ENCODE measurements at regions not wholly inside any gene's neighbourhood (a gene's known extent, or its start where the extent isn't known, plus 50 kb on each side); places are given as distances from the start of the nearest gene placed in this dataset.

DNA sequence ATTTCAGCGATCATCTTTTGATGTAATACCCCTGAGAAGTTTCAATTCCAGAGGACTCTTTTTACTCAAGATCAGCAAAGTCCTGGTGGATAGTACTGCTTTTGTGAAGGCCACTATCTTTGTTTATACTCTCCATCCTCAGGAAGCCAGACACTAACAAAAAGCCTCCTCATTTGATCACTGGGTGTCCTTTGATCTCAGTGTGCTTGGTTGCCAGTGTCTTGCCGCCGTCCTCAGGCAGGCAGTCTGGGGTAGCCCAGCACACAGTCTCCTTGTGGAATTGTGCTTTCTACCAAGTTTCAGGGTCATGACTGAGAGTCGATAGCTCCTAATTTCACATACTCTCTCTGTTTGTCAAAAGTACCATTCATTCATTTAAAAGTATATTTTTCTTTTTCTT lies 762.2 kb downstream of the EFNB2 start:
- Histone ChIP-seq H3K36me3 (no peaks in the 10 kb centered on the region), H3K27ac (no peak overlapping the region), H3K4me3 (ENCODE audit: low read depth, low read length) (no peak overlapping the region), H3K9me3 (ENCODE audit: severe bottlenecking) (no peaks in the 10 kb centered on the region), H3K27me3 (ENCODE audit: insufficient read depth, low read depth, severe bottlenecking) (no peaks in the 10 kb centered on the region)
- TF ChIP-seq, protein P1, sequence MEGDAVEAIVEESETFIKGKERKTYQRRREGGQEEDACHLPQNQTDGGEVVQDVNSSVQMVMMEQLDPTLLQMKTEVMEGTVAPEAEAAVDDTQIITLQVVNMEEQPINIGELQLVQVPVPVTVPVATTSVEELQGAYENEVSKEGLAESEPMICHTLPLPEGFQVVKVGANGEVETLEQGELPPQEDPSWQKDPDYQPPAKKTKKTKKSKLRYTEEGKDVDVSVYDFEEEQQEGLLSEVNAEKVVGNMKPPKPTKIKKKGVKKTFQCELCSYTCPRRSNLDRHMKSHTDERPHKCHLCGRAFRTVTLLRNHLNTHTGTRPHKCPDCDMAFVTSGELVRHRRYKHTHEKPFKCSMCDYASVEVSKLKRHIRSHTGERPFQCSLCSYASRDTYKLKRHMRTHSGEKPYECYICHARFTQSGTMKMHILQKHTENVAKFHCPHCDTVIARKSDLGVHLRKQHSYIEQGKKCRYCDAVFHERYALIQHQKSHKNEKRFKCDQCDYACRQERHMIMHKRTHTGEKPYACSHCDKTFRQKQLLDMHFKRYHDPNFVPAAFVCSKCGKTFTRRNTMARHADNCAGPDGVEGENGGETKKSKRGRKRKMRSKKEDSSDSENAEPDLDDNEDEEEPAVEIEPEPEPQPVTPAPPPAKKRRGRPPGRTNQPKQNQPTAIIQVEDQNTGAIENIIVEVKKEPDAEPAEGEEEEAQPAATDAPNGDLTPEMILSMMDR (IDR thresholded peaks at IDR 0.05; ENCODE audit: low read depth, low read length): no peak
- DNase-seq: no peak

DNA sequence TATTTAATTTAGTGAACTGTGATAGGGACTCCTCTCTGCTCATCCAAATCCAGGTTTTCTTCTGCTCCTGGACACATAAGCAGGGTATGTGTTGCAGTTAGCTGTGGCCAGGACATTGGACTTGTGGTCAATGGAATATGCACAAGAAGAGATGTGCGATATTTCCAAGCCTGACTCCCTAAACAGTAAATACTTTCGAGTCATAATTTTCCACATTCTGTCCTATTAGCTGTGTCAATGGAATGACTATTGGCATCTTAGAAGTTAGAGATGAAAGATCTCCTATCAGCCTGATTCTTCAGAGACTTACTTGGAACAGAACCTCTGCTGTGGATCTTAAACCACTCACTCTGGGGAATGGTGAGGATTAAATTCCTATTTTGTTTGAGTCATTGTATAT lies 771.0 kb downstream of the EFNB2 start:
- no peaks in the 10 kb centered on the region for H3K36me3 ChIP-seq
- no peak overlapping the region for H3K4me3 ChIP-seq (ENCODE audit: low read depth, low read length)
- H3K27ac ChIP-seq: no peak overlapping the region
- no peaks in the 10 kb centered on the region for H3K9me3 ChIP-seq (ENCODE audit: severe bottlenecking)
- no peaks in the 10 kb centered on the region for H3K27me3 ChIP-seq (ENCODE audit: insufficient read depth, low read depth, severe bottlenecking)
- no peak for DNase-seq
- TF ChIP-seq, protein P1 (IDR thresholded peaks at IDR 0.05; ENCODE audit: low read depth, low read length): no peak

DNA sequence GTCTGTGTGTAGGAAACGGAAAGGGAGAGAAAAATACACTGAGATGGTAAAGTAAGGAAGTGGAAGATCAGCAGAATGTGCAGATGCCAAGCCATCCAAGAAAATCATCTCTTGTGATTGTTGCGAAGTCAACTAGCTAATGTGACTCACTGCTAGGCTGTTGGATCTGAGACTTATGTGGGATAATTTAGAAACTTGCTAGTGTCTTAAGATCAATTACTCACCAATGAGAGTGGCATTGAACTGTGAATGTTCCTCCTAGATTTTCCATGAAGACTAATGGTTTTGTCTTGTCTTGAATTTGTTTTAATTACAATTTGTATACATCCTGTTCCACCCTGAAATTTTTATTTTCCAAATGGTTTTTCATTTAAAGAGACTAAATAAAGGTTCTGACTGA lies 771.6 kb downstream of the EFNB2 start:
- H3K27me3 ChIP-seq (ENCODE audit: insufficient read depth, low read depth, severe bottlenecking): no peaks in the 10 kb centered on the region
- no peaks in the 10 kb centered on the region for H3K9me3 ChIP-seq (ENCODE audit: severe bottlenecking)
- DNase-seq: no peak
- TF ChIP-seq, protein P1 (IDR thresholded peaks at IDR 0.05; ENCODE audit: low read depth, low read length): no peak
- H3K27ac ChIP-seq: no peak overlapping the region
- H3K4me3 ChIP-seq (ENCODE audit: low read depth, low read length): no peak overlapping the region
- no peaks in the 10 kb centered on the region for H3K36me3 ChIP-seq

DNA sequence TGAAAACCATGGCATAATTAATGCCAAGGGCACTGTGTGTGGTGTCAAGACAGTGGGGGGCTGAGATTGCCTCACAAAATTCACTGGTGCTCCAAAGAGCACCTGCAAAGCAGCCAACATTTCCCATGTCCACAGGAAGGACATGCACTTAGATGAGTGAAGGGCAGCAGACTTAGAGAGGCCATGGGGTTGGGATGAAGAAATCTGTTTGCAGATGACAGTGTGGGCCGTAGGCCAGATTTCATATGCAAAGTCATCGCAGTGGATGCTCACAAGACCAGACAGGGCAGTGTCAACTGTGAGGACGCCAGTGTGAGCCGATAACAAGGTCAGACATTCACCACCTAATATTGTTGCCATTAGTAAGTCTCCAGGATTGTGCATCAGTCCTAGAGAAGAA lies 773.4 kb downstream of the EFNB2 start:
- H3K27ac ChIP-seq: no peak overlapping the region
- no peaks in the 10 kb centered on the region for H3K9me3 ChIP-seq (ENCODE audit: severe bottlenecking)
- H3K36me3 ChIP-seq: no peaks in the 10 kb centered on the region
- TF ChIP-seq, protein P1 (IDR thresholded peaks at IDR 0.05; ENCODE audit: low read depth, low read length): no peak
- no peaks in the 10 kb centered on the region for H3K27me3 ChIP-seq (ENCODE audit: insufficient read depth, low read depth, severe bottlenecking)
- DNase-seq: no peak
- H3K4me3 ChIP-seq (ENCODE audit: low read depth, low read length): no peak overlapping the region

DNA sequence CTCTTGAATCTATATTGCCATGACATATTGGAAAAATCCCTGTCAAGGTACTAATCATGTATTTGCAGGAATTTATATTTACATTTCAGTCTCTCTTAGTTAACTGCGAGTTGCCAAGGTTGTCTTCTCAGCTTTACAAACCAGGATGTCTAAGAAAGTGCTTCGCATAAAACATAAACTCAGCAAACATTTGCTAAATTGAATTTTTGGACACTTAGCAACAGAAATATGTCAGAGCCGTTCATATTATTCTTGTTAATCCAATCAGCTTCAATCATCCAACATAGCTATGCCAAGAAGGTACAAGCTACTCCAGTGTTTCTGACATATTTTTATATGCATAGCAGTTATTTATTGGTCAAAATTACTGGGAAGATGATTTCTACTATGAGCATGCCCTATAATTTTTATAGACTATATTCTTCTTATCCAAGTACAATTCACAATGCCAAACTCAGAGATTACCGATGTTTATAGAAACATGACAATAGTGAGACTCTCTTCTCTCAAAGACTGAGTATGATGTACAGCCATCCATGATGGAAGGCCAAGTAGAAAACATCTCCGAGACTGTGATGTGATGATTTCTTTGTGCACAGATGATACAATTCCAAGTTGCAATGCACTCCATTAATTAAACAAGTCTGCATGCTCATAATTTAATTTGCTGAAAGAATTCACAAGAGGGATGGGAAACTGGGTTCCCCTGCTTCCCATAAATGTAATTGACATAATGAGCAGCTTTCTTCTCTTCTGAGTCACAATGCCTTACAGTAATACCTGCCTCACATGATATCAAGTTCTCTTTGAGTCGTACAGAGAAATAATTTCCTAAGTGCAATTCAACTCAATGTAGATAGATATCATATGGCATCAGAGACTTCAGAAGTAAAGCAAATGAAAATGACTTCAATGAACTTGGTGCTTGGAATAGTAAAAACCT lies 776.3 kb downstream of the EFNB2 start:
- H3K36me3 ChIP-seq: no peaks in the 10 kb centered on the region
- no peak overlapping the region for H3K4me3 ChIP-seq (ENCODE audit: low read depth, low read length)
- TF ChIP-seq, protein P1 (IDR thresholded peaks at IDR 0.05; ENCODE audit: low read depth, low read length): no peak
- no peak overlapping the region for H3K27ac ChIP-seq
- H3K27me3 ChIP-seq (ENCODE audit: insufficient read depth, low read depth, severe bottlenecking): no peaks in the 10 kb centered on the region
- H3K9me3 ChIP-seq (ENCODE audit: severe bottlenecking): peaks cover 1% of the 10 kb centered on the region
- no peak for DNase-seq
